LHCN-M2 (cell line): ENCODE measurements at regions not wholly inside any gene's neighbourhood (a gene's known extent, or its start where the extent isn't known, plus 50 kb on each side); places are given as distances from the start of the nearest gene placed in this dataset.

Experiments
- DNase-seq: peaks from one replicate; pipeline ENCODE4 v3.0.0-alpha.2; 2012; ENCODE audit warnings: low read depth

GRCh38 chr13:105565136-105565727 lies 970.2 kb downstream of the EFNB2 start:
- DNase-seq = no peak

DNA sequence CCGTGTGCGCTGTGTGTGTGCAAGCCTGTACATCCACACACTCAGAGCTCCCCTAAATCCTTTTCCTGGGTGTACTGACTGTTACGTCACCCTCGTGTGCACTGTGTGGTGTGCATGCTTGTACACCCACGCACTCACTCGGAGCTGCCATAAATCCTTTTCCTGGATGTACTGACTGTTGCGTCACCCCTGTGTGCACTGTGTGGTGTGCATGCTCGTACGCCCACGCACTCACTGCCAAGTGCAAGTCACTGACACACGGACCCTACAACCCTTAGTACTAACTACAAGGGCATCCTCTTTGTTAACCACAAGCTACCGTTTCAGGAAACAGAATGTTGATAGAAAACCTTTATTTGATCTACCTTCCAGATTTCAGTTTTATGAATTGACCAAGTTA lies 983.4 kb downstream of the EFNB2 start:
- DNase-seq = no peak

DNA sequence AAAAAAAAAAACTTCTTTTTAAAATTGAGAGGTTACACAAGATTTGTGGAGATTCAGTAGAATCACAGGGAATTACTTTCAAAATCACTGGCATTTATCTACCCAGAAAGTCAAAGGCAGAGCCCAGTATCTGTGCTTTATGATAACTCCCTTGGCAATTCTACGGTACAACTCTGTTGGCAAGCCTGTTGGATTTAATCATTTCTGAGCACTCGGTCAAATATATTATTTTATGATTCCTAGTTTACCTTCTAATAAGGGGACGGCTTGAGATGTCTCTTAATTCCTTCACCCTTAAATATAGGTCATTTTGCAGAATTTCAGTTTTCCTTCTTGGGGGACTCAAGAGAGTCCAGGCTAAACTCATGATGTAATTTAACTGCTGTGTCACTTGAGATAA lies 987.6 kb downstream of the EFNB2 start:
- DNase-seq = no peak

DNA sequence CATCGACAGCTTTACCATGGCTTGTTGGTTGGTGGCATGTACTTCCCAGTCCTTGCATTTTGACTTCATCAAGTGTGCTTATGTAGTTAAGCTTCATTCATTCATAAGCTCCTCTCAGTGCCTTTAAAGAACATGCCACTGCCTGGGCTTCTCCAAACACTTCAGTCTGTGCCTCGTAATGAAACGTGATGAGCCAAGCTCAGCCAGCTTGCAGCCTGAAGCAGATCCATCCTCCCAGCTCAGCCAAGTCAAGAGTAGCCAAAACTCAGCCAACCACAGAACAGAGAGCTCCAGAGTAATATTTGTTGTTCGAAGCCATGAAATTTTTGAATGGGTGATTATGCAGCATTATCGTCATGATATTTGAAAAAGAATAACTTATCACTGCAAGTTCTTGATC lies 989.7 kb downstream of the EFNB2 start:
- DNase-seq = no peak

DNA sequence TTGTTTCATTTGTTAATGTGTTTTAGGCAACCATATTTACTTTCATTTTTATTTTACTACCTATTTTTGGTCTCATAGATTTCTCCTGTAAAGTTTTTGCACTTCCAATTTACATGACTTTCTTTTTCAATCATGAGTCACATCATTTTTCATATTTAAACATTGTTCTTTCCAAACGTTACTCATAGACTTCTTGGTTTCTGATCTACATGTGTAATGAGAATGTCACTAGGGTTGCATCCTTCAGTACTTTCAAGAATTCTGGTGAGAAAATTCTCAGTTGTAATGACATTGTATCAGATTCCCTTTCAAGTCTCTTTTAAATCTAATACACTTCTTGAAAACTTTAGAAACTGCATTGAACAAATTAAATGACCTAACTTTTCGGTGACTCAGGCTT lies 991.7 kb downstream of the EFNB2 start:
- peak; percentile 43 for DNase-seq

- DNase-seq = no peak
Observed at GRCh38 chr13:105541565-105541964, 993.9 kb downstream of the EFNB2 start.

- no peak for DNase-seq
Observed at GRCh38 chr13:105538346-105538745, 997.1 kb downstream of the EFNB2 start.

DNA sequence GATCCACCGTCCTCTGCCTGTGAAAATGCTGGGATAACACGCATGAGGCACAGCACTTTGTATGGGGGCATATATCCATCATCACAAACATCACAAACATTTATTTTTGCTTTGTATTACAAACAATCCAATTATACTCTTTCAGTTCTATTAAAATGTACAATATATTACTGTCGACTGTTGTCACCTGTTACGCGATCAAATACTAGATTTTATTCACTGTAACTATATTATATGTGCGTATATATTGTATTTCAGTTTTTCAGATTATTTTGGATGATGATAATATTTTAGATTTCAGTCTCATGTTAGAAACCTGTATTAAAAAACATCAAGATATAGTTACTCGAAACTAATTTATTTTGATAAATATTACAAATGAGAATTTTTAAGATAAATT lies 998.3 kb downstream of the EFNB2 start:
- DNase-seq = no peak

DNA sequence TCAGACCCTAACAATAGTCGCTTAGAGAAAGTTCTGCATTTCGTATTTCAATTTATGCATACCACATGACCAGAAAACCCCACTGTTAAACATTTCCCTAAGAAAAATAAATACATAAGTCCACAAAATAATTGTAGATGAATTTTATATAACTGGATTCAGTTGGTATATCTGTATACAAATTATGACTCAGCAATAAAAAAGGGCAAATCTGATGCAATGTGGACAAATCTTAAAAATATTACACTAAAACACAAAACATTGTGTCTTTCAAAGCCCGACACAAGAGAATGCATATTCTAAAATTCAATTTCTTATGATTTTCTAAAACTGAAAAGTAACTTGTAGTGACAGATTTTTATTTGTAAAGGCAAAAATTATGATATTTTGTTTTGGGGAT lies 1005.0 kb downstream of the EFNB2 start:
- no peak for DNase-seq

DNA sequence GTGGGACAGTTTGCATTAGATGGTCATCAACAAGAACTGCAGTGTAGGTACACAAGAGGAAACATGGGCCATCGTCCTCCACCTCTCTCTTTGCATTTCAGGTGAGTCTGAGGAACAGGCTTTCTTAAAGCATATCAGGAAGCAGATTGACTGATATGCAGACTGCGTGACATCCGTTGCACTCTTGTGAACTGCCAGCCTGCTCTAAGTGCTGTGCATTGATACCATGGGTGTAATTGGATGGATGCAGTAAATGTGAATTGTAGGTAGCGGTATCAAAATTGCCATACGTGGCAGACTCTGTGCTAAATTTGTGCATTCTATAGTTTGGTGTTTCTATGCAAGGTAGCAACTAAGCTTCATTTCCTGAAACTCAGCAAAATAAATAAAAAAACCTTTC lies 1008.3 kb downstream of the EFNB2 start:
- DNase-seq = no peak

DNA sequence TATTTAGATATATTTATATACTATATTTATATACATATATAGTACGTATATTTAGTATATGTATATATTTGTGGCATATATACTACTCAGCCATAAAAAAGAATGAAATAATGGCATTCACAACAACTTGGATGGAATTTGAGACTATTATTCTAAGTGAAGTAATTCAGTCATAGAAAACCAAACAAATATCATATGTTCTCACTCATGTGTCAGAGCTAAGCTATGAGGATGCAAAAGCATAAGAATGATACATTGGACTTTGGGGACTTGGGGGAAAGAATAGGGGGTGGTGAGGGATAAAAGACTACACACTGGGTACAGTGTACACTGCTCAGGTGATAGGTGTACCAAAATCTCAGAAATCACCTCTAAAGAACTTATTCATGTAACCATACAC lies 1015.7 kb downstream of the EFNB2 start:
- DNase-seq = peak; percentile 39

GRCh38 chr13:105518086-105518485 lies 1017.4 kb downstream of the EFNB2 start:
- no peak for DNase-seq

GRCh38 chr13:105514401-105514800 lies 1021.1 kb downstream of the EFNB2 start:
- DNase-seq = no peak

DNA sequence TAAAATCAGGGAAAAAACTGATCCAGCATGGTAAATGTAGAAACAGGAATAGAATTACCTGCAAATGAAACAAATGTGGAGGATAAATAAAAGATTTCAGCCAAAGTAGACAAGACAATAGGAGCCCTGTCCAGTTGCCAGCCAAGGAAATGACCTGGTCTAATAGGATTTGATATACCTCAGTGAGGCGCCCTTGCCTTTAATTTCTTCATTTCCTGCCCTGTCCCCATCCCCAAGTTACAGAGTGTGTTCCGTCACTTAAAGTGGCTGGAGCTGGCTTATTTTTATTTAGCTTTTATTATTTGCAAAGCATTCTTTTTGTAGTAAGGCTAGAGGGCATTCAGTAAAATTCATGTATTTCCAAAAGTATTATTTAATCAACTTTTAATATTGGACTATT lies 1022.0 kb downstream of the EFNB2 start:
- DNase-seq = no peak

GRCh38 chr13:105509981-105510762 lies 1025.3 kb downstream of the EFNB2 start:
- DNase-seq = no peak

GRCh38 chr13:105506463-105506862 lies 1029.0 kb downstream of the EFNB2 start:
- DNase-seq = no peak

GRCh38 chr13:105502193-105502592 lies 1033.3 kb downstream of the EFNB2 start:
- DNase-seq = no peak

- DNase-seq = no peak
Observed at GRCh38 chr13:105497597-105497996, 1037.9 kb downstream of the EFNB2 start.

GRCh38 chr13:105492216-105492615 lies 1043.2 kb downstream of the EFNB2 start:
- no peak for DNase-seq

GRCh38 chr13:105491345-105491744 lies 1044.1 kb downstream of the EFNB2 start:
- DNase-seq = no peak

GRCh38 chr13:105485081-105485480 lies 1050.4 kb downstream of the EFNB2 start:
- no peak for DNase-seq

- peak; percentile 10 for DNase-seq
Observed at GRCh38 chr13:105474983-105475610, 1060.4 kb downstream of the EFNB2 start.

DNA sequence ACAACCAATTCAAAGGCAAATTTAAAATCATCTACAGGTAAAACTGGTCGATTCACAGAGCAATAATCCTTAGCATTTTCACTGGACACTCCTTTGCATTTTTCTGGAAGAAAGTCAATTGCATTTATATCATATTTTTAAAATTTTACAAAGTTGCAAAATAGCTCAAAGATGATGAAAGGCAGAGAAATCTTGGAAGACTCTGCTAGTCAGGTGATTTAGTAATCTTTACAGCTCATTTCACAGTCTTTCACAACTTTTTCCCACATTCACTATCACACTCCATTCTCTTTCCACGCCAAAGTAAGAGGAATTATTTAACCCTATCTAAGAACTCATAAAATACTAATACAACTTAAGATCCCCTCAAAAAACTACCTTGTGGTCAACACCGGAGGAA lies 1063.8 kb downstream of the EFNB2 start:
- DNase-seq = peak; percentile 5
